Coronary artery (tissue), 2 donors: ENCODE measurements at regions not wholly inside any gene's neighbourhood (a gene's known extent, or its start where the extent isn't known, plus 50 kb on each side); places are given as distances from the start of the nearest gene placed in this dataset.

Experiments used
- DNase-seq: peaks from one replicate; pipeline ENCODE4 v3.0.0-alpha.2; 2017; ENCODE audit warnings: low spot score
- H3K27ac ChIP-seq, 2 donors: fragments of 200-600 bp; sonication (generic); one replicate each; pipeline ENCODE4 v1.5.1; 2016 to 2019
- H3K4me3 ChIP-seq: fragments of 200-600 bp; sonication (generic); 2 replicates; pipeline ENCODE4 v1.5.1; 2016; ENCODE audit warnings: mild to moderate bottlenecking, moderate library complexity
- TF ChIP-seq, protein P1 (sequence below): fragments of 200-600 bp; sonication (generic); IDR thresholded peaks from one replicate; pipeline ENCODE4 v1.5.1; 2019; ENCODE audit warnings: antibody characterized with exemption

- H3K27ac ChIP-seq, result no peak overlapping the region
- H3K4me3 ChIP-seq, result no peak overlapping the region
- DNase-seq, result no peak
- TF ChIP-seq, protein P1, sequence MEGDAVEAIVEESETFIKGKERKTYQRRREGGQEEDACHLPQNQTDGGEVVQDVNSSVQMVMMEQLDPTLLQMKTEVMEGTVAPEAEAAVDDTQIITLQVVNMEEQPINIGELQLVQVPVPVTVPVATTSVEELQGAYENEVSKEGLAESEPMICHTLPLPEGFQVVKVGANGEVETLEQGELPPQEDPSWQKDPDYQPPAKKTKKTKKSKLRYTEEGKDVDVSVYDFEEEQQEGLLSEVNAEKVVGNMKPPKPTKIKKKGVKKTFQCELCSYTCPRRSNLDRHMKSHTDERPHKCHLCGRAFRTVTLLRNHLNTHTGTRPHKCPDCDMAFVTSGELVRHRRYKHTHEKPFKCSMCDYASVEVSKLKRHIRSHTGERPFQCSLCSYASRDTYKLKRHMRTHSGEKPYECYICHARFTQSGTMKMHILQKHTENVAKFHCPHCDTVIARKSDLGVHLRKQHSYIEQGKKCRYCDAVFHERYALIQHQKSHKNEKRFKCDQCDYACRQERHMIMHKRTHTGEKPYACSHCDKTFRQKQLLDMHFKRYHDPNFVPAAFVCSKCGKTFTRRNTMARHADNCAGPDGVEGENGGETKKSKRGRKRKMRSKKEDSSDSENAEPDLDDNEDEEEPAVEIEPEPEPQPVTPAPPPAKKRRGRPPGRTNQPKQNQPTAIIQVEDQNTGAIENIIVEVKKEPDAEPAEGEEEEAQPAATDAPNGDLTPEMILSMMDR, result no peak
These were observed 184.2 kb downstream of the NR2F2 start for GRCh38 chr15:96514607-96515285.

DNA sequence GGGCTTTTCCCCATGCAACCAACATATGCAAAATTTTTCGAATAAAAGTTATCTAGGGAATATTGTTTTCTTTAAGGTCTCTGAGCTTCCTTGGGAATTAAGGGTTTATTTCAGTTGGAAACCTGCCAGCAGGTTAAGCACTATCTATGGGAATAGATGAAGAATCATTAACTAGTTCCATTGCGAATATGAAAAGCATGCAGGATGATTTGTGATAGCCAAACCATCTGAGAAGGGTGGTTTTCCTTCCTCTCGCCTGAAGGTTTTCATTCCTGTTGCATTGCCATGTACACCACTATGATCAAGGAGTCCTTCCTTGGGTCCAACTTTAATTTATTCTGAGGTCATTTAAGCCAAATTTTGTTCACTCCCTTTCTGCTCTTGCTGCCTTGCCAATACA lies 184.9 kb downstream of the NR2F2 start:
- no peak overlapping the region for H3K27ac ChIP-seq
- DNase-seq, result no peak
- TF ChIP-seq, protein P1, result no peak
- no peak overlapping the region for H3K4me3 ChIP-seq

- TF ChIP-seq, protein P1, result no peak
- DNase-seq, result no peak
- H3K4me3 ChIP-seq, result no peak overlapping the region
- H3K27ac ChIP-seq, result no peak overlapping the region
These were observed 190.9 kb downstream of the NR2F2 start for GRCh38 chr15:96521386-96521785.

- no peak overlapping the region for H3K4me3 ChIP-seq
- no peak overlapping the region for H3K27ac ChIP-seq
- TF ChIP-seq, protein P1, result no peak
- DNase-seq, result no peak
These were observed 194.3 kb downstream of the NR2F2 start for GRCh38 chr15:96524676-96525417.

DNA sequence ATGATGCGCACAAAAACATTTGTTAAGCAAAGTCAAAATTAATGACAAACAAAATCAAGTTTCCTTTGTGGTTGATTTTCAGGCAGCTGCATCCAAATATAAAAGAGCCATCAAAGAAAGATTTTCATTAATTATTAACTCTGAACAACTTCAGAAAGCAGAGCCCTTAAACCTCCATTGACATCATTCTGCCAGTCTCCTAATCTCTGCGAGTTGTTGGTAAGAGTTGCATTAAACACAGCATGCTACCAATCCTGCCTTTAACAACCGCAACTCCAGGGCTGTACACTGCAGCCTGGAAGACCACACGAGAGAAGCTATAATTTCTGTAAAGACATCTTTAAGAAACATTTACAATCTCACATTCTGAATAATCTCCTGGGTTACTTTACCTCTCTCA lies 204.6 kb downstream of the NR2F2 start:
- no peak for DNase-seq
- TF ChIP-seq, protein P1, result no peak
- Histone ChIP-seq H3K27ac (no peak overlapping the region), H3K4me3 (no peak overlapping the region)

- DNase-seq, result no peak
- no peak overlapping the region for H3K4me3 ChIP-seq
- TF ChIP-seq, protein P1, result no peak
- H3K27ac ChIP-seq, result no peak overlapping the region
These were observed 208.0 kb downstream of the NR2F2 start for GRCh38 chr15:96538491-96538890.

- no peak overlapping the region for H3K4me3 ChIP-seq
- no peak for DNase-seq
- TF ChIP-seq, protein P1, result no peak
- H3K27ac ChIP-seq, result no peak overlapping the region
These were observed 209.8 kb downstream of the NR2F2 start for GRCh38 chr15:96540283-96540682.
